ENCODE measurements at regions not wholly inside any gene's neighbourhood (a gene's known extent, or its start where the extent isn't known, plus 50 kb on each side); places are given as distances from the start of the nearest gene placed in this dataset.

DNA sequence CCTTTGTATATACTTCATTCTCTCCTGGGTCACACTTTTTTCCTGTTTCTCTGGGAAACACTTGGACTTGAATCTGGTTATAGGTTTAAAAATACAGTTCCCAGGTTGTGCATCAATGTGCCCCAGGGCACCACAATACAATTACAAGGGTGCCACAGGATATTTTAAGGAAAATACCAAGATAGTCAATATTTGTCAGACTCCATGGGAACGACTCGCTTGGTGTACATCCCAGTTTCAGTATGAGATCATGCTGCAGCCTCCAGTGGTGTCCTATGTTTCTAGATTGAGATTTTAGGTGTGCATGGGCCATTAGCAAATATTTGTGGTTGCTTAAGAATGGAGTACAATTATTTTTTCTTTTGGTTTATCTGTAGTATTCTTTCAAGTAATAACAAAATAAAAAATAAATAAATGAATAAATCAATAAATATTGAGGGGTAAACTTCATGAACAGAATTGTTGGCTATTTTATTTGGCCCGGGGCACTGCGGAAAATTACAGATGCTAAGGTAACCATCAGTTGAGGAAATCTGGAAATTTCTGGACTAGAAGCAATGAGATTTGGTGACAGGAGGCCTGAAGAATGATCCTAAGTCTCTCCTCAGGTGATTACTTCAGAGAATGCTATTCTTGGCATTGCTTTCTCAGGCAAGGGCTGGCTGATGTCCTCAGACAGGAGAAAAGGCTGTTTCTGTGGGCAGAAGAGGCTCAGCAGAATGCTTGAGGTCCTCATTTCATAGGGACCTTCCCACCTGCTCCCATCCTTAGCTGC, 649.3 kb upstream of the SOX11 start:
- TF ChIP-seq, protein P1, sequence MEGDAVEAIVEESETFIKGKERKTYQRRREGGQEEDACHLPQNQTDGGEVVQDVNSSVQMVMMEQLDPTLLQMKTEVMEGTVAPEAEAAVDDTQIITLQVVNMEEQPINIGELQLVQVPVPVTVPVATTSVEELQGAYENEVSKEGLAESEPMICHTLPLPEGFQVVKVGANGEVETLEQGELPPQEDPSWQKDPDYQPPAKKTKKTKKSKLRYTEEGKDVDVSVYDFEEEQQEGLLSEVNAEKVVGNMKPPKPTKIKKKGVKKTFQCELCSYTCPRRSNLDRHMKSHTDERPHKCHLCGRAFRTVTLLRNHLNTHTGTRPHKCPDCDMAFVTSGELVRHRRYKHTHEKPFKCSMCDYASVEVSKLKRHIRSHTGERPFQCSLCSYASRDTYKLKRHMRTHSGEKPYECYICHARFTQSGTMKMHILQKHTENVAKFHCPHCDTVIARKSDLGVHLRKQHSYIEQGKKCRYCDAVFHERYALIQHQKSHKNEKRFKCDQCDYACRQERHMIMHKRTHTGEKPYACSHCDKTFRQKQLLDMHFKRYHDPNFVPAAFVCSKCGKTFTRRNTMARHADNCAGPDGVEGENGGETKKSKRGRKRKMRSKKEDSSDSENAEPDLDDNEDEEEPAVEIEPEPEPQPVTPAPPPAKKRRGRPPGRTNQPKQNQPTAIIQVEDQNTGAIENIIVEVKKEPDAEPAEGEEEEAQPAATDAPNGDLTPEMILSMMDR (IDR thresholded peaks at IDR 0.05; ENCODE audit: extremely low read depth, insufficient read depth, missing control alignments) = no peak

DNA sequence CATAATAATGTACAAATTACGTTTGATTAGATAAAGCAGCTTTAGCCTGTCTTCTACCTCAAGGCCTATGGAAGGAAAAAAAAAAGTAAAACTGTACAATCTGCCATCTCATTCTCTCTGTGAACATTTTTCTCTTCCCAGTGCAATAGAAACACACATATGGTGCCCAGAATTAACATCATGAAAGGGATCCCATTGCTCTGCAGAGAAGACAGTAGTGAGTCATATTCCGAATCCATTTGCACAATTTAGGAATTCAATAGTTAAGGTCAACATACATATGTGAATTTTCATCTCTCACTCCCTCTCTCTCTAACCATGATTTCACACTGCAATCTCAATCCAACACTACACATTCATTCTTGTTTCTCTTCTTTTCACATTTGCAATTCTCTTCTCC, 640.9 kb upstream of the SOX11 start:
- TF ChIP-seq, protein P1 (IDR thresholded peaks at IDR 0.05; ENCODE audit: extremely low read depth, insufficient read depth, missing control alignments) = no peak
- in situ Hi-C loops (cut with MboI; ENCODE audit: low pct_unique_long_range_greater_than_20kb, low sequenced_read_pairs, unreplicated experiment) = no loop called here
- DNase-seq (ENCODE audit: low spot score) = no peak

More for the DNA sequence above, 649.3 kb upstream of the SOX11 start:
- no peak for DNase-seq (ENCODE audit: low spot score)
- in situ Hi-C loops (cut with MboI; ENCODE audit: low pct_unique_long_range_greater_than_20kb, low sequenced_read_pairs, unreplicated experiment) = no loop called here

DNA sequence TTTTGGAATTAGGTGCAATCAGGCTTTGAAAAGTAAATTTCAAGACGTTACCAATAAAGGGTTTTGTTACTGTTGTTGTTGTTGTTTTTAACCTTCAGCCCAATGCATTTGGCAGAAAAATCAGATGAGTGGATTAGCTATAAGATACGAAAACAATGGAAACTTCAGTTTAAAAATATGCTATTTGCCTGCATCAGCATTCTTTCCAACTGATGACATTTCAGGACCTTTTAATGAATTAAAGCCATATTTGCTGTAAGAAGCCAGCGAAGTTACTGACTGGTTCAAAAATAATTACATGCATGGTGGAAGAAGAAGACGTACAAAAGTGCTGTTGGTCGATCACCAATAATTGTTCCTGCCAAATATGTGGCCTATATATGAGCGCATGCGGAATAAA, 639.3 kb upstream of the SOX11 start:
- no peak for DNase-seq (ENCODE audit: low spot score)
- TF ChIP-seq, protein P1 (IDR thresholded peaks at IDR 0.05; ENCODE audit: extremely low read depth, insufficient read depth, missing control alignments) = no peak
- in situ Hi-C loops (cut with MboI; ENCODE audit: low pct_unique_long_range_greater_than_20kb, low sequenced_read_pairs, unreplicated experiment) = no loop called here

DNA sequence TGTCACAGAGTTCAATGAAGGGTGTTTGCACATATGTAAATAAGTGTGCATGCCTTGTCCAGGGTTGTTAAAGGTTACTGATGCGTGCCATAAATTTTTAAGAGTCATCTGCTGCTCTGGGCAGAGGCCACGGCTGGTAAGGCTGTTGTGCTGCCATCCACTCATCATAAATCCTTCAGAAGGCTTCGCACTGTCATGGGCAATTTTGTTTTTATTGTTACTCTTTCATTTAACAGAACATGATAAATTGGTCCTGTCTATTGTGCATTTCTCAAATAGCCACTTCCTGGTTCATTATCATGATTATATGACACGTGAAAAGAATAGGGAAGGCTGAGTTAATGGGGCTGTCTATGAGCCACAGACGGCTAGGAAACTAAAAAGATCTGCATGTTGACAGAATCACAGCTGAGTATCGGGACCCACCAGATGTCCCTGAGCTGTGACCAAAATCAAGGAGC, 634.3 kb upstream of the SOX11 start:
- no peak for DNase-seq (ENCODE audit: low spot score)
- in situ Hi-C loops (cut with MboI; ENCODE audit: low pct_unique_long_range_greater_than_20kb, low sequenced_read_pairs, unreplicated experiment) = no loop called here

GRCh38 chr2:5060956-5061355, 631.2 kb upstream of the SOX11 start:
- TF ChIP-seq, protein P1 (IDR thresholded peaks at IDR 0.05; ENCODE audit: extremely low read depth, insufficient read depth, missing control alignments) = no peak
- DNase-seq (ENCODE audit: low spot score) = no peak
- in situ Hi-C loops (cut with MboI; ENCODE audit: low pct_unique_long_range_greater_than_20kb, low sequenced_read_pairs, unreplicated experiment) = no loop called here

More for the DNA sequence above, 634.3 kb upstream of the SOX11 start:
- TF ChIP-seq, protein P1 (IDR thresholded peaks at IDR 0.05; ENCODE audit: extremely low read depth, insufficient read depth, missing control alignments) = no peak

DNA sequence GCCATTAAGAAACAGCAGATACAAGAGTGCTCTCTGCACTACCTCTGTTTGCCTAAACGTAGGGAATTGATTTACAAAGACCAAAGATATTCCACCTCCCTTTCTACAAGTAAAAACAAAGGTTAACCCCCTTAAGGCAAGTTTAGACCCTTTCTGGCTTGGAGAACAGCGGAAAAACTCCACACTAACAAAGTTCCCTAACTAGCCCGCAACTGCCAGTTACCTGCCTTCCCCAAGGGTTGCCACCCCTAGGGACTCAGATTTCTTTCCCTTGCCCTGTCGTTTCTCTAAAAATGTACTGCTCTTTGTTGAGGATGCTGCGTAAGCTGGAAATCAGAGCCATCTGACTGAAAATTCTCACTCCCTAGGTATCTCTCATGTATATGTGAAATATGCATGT, 627.5 kb upstream of the SOX11 start:
- in situ Hi-C loops (cut with MboI; ENCODE audit: low pct_unique_long_range_greater_than_20kb, low sequenced_read_pairs, unreplicated experiment) = no loop called here
- DNase-seq (ENCODE audit: low spot score) = no peak
- TF ChIP-seq, protein P1 (IDR thresholded peaks at IDR 0.05; ENCODE audit: extremely low read depth, insufficient read depth, missing control alignments) = no peak
